ENCODE measurements at regions not wholly inside any gene's neighbourhood (a gene's known extent, or its start where the extent isn't known, plus 50 kb on each side); places are given as distances from the start of the nearest gene placed in this dataset.
"Not testable (repeated sequence)": the region's sequence is repeated elsewhere in the genome, so short reads cannot be mapped to it uniquely, and the experiment has no call there.

DNA sequence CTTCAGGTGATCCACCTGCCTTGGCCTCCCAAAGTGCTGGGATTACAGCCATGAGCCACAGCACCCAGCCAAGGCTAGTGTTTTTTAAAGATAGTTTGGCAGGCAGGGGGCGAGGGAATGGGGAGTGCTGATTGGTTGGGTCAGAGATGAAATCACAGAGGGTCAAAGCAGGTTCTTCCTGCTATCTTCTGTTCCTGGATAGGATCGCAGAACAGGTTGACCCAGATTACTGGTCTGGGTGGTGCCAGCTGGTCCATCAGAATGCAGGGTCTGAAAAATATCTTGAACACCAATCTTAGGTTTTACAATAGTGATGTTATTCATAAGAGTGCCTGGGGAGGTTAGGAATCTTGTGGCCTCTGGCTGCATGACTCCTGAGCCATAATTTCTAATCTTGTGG lies 272.2 kb downstream of the CD83 start:
- TF ChIP-seq, protein P1, sequence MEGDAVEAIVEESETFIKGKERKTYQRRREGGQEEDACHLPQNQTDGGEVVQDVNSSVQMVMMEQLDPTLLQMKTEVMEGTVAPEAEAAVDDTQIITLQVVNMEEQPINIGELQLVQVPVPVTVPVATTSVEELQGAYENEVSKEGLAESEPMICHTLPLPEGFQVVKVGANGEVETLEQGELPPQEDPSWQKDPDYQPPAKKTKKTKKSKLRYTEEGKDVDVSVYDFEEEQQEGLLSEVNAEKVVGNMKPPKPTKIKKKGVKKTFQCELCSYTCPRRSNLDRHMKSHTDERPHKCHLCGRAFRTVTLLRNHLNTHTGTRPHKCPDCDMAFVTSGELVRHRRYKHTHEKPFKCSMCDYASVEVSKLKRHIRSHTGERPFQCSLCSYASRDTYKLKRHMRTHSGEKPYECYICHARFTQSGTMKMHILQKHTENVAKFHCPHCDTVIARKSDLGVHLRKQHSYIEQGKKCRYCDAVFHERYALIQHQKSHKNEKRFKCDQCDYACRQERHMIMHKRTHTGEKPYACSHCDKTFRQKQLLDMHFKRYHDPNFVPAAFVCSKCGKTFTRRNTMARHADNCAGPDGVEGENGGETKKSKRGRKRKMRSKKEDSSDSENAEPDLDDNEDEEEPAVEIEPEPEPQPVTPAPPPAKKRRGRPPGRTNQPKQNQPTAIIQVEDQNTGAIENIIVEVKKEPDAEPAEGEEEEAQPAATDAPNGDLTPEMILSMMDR (IDR thresholded peaks at IDR 0.05; ENCODE audit: low read depth, low read length, poor library complexity, severe bottlenecking): not testable (repeated sequence)
- TF ChIP-seq EZH2phosphoT487 (IDR thresholded peaks at IDR 0.05; ENCODE audit: borderline replicate concordance, low read length): not testable (repeated sequence)
